ENCODE measurements at regions not wholly inside any gene's neighbourhood (a gene's known extent, or its start where the extent isn't known, plus 50 kb on each side); places are given as distances from the start of the nearest gene placed in this dataset.

DNA sequence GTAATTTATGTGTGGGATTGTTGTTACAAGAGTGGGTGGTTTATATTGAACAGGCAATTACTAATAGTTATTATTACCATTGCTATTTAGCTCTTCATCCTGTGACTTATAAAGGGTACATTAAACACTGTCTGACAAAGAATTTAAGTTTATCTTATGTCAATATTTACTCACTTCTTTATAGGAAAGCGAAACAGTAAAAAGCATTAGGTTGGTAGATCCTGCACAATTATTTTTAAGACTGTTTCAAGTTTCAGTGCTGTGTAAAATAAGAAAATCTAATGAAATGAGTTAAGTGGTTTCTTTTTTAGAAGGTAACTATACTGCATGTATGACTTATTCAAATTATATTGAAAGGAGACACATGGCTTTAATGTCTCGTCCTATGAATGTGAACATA, 135.8 kb upstream of the MAP3K7 start:
- DNase-seq, result no peak

DNA sequence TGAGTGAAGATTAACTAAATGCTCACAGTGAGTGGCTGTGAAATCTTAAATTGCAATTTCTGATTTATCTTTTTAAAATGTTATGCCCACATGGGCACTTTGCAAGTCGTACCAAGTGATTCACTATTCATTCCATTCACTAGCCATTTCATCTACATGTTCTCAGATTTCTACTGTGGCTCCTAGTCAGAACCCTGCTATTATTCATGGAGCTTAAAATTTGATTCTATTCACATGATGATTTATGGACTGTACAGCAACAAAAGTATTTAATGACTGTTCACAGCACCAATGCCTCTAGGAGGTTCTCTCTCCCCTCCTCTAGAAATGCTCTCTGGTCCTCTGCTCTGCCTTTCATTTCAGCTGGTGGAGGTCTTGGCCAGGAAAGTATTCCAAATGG, 133.5 kb upstream of the MAP3K7 start:
- DNase-seq, result no peak

DNA sequence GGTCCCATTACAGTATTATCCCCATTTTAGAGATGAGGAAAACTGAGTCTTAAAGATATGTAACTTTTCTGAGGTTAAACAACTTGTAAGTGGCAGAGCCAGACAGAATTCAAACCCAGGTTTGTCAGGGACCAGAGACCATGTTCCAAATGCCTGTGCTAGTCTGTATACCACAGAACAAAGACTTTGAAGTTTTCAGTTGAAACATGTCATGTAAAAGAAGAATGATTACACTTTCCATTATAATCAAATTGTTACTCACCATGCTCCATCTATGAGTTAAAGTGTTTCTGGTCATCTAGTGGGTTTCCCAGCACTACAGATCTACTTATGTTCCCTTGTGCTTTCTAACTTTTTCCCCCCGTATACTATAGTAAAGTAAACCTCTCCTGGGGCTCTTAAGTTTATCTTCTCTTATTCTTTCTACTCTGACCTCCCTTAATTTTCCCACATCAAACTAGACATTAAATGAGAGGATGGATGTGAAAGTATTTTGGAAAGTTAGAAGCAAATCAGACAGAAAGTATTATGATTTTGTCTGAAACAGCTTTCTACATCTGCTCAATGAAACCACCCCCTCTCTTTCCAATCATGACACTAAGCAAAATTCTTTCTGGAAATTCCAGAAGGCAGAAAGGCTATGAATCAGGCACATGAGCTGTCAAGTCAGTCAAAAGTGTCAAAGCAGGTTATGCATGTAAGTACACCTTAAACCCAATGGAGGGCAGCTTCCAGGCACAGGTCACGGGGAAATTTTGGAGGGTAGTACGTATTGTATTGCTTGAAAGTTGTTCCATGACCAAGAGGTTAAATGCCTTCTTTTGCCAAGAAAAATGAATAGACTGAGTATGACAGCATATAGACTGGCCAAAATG, 132.7 kb upstream of the MAP3K7 start:
- no peak for DNase-seq

DNA sequence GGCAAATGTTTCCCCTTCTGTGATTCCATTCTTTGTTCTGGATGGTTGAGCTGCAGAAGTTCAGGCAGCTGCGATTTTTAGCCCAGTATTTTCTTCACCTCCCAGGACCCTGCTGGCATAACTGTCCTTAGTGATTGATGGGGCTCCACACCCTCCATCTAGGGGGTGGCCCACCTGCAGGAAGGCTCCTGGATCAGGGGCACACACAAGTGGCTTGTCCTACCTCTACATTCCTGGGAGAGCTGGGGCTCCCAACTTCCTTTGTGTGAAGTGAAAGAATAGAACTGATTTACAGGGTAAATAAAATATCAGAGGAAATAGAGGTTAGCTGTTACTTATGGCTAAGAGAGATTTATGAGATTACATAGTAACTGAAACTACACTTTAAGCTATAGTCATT, 129.5 kb upstream of the MAP3K7 start:
- no peak for DNase-seq

DNA sequence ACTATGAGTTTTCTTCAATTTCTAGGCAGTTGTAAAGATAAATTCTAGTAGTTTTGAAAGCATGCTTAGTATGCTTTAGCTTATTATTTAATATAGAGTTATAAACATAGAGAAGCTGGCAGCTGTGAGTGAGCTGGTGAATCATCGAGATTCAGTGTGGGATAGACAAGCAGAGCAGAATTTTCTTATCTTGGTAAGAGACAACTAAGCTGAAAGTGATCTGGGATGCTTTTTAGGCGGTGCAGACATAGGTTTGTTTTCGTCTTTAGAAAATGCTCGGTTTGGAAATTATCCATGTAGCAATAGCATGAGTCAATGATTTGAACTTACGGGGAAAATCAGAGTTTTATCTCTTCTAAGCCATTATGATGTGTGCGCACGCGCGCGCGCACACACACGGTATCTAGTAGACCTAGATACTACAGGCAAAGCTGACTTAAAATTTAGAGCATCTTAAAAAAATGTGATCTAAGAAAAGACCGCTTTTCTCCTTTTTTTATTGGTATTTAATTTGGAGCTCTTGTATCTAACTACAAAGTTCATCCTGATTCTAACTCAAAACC, 128.3 kb upstream of the MAP3K7 start:
- DNase-seq, result no peak

DNA sequence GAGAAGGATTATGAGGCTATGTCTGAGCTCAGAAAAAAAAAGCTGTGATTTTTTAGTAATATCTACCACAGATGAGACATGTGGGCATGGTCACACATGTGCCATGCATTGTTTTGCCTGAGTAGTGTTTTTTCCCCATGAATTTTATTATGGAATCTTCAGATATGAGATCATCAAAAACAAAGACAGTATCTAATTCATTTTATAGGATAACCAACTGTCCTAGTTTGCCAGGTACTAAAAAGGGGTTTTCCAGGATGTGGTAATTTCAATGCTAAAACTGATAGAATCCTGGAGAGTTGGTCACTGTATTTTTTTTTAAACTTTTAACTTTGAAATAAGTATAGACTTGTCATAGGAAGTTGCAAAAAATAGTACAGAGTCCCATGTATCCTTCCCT, 127.4 kb upstream of the MAP3K7 start:
- DNase-seq, result no peak

DNA sequence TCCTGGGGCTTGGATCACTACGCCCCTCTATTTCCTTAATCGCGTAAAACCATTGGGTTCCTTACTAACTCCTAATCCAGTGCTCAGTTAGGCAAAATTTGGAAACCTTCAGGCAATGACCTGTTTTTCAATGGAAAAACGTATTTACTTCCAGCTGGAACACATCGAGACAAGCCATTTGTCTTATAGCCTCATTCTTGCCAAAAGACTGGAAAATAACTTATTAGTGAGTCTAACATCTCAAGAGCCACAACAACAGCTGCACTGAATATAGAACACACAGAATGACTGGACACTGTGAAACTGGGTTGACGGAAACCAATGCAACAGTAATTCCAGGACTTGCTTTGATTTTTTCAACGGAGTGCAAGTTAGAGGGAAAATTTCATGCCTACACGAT, 125.2 kb upstream of the MAP3K7 start:
- DNase-seq, result no peak

DNA sequence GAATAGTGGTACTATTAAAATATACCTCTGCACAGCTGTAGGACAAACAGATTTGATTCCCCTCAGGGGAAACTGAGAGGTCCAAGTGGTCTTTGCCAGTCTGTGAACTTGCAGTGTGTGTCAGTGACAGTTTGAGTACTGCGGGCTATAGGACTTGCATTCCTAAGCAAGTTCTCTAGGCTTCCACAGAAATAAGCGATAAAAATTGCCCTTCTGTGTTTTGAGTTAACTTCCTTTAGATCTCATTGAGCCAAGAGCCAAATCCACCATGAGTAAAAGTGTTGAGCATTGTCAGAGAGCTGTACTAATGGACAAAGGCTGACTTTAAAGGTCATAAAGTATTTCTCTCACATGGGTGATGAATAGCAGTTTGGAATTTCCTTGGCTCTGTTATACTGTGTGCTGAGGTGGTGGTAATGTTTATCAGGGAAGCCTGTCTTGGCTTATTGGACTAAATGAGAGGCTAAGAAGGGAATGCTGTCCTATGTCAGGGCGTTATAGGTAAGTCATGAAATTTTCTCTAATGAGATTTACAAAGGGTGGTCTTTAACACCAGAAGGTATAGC, 122.6 kb upstream of the MAP3K7 start:
- no peak for DNase-seq

DNA sequence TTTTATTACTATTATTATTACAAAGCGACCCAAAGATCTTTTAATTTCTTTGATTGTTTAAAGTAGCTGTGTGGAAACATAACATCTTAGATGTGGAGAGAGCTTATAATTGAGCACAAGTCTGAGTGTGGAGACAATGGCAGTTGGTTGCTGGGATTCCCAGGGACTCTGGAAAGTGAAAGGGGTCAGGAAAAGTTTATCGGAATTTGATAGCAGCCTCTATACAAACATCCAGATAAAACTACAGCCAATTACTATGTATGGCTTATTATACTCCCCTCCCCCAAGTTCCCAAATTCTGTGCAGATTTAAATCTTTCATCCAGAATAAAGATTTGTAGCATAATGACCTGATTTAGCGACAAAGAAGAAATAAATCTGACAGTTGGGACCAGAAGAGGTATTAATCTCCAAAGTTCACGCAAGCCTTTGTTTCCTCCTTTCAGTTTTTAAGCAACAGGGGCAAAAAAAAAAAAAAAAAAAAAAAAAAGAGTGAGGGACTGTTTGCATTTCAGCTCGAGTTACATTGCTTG, 121.4 kb upstream of the MAP3K7 start:
- DNase-seq, result no peak

DNA sequence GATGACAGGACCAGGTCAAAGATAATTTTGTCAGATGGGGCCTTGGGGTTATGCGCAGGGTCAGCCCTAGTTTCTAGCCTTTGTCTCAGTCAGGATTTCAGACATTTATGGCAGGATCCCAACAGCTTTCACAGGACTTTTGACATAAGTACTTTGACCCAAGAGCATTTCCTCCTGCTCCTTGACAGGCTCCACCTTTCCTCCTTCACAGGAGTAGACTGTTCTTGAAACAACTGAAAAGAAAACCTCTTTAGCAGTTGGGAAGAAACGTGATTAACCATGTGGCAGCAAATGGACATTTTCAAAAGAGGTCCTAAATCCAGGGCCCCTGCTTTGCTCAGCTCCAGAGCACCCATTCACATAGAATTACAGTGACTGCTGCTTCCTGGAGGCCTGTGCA, 120.4 kb upstream of the MAP3K7 start:
- DNase-seq, result no peak

DNA sequence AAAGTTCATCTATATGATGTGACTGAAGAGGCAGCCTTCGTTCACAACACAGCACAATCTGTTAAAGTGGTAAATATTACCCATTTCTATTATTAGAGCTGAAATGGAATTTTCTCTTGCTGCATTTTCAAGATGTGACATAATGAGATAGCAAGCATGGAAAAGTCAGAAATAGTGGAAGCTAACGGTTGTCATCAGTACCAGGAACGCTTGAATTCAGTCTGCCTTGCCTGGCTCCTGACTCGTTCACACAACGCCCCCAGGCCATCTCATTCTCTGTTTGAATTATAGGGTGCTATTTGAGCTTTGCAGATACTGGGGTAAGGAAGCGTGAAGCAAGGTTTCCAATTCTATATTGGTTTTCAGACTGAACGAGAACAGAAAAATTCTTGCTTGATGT, 116.5 kb upstream of the MAP3K7 start:
- DNase-seq, result no peak

DNA sequence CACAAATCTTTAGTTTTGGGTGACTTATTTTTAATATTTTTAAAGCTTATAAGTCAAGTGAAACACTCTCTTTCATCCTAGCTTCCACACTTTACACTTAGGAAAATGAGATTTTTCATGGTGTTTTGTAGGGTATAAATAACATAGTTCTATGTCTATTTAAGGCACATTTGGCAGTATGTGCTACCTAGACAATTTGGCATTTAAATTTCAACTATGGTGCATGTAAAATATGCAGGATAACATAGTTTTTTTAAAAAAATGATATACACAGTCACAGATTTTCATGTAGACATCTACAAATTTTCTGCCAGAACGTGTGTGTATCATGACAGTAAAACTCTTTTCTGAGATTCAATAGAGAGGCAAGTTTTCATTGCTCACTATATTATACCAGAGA, 115.1 kb upstream of the MAP3K7 start:
- no peak for DNase-seq

DNA sequence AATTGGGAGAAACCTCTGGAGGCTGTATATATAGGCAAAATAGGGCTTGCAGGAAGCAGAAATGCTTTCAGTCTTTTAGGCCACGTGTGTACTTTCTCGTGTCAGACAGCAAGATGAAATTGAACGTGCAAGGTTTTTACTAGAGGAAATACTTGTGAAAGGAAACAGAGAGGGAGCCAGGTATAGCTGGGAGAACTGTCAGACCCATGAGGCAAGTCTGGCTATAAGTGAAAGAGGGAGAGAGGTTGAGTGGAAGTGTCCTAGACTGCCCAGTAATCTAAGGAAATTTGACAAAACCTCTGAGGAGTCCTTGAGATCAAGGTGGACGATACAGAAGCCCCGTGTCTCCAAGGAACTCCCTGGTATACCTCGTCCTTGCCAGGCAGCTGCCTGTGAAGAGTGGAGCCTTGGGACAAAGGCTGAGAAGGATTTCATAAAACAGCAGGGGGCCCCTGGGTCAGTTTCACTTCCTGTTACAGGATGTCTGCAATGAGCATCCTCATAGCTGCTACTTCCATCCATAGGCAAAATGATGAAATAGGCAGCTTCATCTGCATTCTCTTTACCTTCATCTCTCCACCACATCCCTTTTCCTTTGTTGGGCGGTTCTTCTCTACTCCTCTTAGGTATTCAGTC, 114.4 kb upstream of the MAP3K7 start:
- peak; percentile 18 for DNase-seq

DNA sequence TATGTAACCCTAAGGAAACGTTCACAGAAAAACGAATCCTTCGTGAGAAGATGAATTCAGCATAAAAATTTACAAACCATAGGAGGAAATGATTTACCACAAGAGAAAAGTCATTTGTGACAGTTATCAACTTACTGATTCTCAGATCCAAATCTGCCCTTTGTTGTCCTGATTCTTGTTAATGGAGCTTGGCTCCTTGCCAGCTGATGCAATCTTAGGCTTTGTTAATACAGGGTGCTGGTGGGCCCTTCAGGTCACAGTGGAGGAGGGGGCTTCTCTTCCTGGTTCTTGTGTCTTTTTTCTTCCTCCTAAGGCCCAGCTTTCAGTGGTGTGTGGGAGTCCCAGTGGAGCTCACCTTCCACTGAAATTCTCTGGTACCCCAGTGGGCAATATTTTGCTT, 108.4 kb upstream of the MAP3K7 start:
- no peak for DNase-seq

DNA sequence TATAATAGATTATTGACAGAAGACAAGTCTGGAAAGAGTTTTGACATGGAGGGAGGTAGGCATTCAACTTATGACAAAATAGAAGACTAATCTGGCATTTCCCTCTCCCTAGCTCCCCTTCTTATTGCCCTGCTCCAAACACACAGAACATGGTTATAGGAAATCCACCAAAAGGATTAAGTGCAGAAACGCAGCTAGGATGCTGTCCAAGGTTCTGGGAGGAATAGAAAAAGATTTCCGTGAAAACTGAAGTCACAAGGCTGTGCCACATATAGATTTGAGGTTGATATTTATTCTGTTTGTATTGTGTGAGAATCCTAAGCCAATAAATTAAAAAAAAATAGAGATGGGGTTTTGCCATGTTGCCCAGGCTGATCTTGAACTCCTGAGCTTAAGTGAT, 107.9 kb upstream of the MAP3K7 start:
- DNase-seq, result no peak

DNA sequence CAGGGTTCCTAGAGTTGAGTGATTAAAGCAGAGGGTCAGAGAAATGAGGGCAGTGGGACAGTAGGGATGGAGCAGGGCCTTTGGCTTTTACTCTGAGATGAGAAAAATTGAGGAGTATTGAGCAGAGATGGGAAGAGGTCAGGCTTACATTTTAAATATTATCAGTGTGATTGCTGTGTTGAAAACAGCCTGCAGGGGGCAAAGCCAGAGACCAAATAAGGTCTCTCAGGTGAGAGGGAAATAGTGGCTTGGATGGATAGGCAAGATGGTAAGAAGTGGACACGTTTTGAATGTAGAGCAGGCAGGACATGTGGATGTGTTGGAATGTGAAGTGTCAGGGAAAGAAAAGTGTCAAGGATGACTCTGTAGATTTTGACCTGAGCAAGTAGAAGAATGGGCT, 105.0 kb upstream of the MAP3K7 start:
- DNase-seq, result no peak

DNA sequence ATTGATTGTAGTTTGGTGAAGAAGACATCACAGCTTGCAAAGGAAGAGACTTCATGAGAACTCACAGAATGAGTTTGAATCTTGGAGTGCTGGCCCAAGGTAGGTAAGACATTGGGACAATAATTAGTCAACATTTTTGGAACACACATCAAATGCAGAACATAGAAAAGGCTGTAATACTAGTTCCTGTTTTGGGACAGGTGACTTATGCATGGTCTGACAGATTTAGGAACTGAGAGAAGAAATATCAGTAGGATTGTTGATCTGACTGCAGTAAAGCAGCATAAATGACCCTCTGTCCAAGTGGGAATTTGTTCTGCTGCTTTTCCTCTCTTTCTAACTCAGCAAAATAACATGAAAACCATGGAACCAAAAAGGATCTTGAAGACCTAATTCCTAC, 102.3 kb upstream of the MAP3K7 start:
- DNase-seq, result no peak

DNA sequence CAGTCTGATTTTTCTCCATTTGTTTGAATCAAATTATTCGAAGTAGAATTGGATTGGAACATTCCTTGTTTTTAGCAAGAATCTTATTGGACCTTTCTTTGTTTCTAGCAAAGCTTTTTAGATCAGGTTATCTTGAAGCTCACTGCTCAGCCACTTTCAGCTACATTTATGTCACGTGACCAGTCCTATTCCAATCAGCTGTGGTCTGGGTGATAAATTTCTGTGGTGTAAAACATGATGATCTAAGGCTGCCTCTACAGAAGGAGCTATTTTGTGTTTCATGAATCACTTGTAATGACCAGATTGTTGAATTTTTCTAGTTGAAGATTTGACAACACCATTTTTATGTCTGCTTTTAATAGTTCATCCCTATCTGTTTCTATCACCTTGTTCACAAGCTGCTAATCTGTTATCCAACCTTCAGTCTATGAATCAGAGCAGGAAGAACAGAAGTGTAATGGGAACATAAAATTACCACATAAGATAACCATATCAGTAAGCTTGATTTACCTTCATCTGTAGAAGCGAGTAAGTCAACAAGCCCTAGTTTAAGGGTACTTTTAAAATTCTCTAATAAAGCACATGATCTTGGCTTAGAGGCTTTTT, 101.0 kb upstream of the MAP3K7 start:
- DNase-seq, result no peak

DNA sequence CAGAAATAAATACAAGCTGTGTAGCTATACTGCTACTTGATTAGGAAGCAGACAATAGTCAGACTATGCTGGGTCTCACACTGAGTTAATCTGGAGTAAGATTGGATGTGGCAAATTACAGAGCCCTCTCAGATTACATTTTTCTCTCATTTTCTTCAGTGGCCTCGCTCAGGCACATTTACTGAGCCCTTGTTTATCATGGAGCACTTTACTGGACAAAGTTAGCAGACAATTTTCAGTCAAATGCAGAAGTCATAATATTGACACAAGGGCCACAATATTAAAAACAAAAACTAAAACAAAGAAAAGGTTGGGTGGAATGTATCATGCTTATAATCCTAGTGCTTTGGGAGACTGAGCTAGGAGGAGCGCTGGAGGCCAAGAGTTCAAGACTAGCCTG, 95.0 kb upstream of the MAP3K7 start:
- DNase-seq, result no peak

DNA sequence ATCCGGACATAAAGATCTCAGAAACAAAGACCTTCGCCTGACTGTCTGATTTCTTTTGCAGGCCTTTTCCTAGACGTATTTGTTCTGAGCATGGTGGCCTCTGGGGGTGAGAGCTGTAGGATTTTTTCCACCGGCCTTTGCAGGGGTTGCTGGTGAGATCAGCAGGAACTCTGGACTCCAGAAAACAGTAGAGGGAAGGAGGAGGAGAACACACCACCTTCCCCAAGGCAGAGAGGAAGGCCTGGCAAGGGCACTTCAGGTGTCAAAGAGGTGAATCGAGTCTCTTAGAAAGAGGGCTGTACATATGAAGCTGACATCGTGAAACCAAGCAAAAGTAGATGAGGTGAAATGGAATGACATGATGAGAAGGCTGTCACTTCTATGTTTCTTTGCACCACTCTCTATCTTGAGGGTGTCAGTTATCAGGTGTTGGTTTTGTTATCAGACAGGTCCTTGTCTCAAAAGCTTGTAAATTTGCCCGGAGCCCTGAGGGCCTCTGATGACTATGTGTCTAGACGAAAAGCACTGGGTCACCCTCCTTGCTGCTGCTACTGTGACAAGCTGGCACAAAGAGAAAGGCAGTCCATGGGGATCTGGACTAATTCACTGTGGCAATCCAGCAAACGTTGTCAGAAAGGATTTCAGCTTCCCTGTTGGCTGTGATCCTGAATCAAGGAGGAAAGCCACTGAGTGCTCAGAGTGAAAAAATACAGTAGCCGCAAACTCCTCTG, 91.3 kb upstream of the MAP3K7 start:
- peak; percentile 4 for DNase-seq

DNA sequence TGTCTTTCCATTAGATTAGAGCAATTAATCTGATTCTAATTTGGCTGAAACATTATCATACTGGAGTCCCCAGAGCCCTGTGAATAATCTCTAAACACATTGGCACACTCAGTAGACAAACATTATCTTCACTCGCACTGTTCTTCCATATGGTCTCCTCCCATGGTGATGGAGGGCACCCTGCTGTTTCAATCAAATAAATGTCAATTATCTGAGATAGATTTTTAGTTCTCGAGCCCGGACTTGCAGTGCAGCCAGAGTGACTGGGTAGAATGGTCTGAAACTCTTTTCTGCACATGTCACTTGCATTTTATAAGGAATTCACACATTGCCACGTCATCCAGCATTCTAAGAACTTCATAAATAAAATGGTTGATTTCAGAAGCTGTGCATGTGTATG, 90.6 kb upstream of the MAP3K7 start:
- peak; percentile 33 for DNase-seq

DNA sequence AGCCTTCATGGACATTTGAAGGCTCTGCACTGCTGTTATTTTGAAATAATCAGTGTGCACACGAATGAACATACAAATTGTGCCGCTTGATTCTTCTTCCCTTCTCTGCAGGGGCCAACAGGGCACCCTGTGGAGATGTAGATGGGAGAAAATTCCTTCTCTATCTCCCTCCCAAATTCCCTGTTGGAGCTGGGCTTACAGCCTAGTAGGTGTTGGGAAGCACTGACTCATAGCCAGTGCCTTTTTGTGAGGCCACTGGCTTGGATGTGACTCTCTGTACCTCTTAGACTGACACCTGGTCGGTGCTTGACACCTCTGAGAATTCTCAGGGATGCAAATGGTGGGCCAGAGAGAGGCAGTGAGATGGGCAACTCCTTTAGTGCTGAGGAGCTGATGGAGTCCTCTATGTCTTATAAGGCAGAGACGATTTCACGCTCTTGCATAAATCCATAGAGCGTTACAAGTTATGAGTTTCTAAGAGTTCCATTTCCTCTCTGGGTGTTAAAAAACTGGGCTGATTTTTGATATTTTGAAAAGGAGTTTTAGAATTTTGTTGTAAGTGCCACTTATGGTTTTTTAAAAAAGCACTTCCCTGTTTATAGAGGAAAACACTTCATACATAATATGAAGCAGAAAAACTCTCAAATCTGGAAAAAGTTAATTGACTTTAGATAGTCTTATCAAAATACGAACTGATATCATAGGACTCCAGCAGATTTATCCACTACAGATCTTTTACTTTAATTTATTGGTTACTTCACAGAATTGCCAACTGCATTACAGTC, 89.8 kb upstream of the MAP3K7 start:
- DNase-seq, result no peak

All from NCI-H510A treated with DMSO at 0.1 percent for 48 hours (cell line).